WTC11 (cell line): ENCODE measurements at regions not wholly inside any gene's neighbourhood (a gene's known extent, or its start where the extent isn't known, plus 50 kb on each side); places are given as distances from the start of the nearest gene placed in this dataset.

Experiments
- ETV6 ChIP-seq: sonication (generic); formaldehyde crosslinking; IDR thresholded peaks from 2 replicates; pipeline ENCODE4 v1.8.1; 2022; ENCODE audit warnings: mild to moderate bottlenecking, missing genetic modification reagents
- NFYB ChIP-seq: sonication (generic); formaldehyde crosslinking; conservative IDR thresholded peaks from 2 replicates; pipeline ENCODE4 v1.8.0; 2022; ENCODE audit warnings: low read depth, missing genetic modification reagents
- TEAD4 ChIP-seq: sonication (generic); formaldehyde crosslinking; IDR thresholded peaks from 2 replicates; pipeline ENCODE4 v1.8.0; 2022; ENCODE audit warnings: mild to moderate bottlenecking, missing genetic modification reagents
- ZNF671 ChIP-seq: fragments of 250-450 bp; sonication (Bioruptor Pico); IDR thresholded peaks from 2 replicates; pipeline ENCODE4 v1.8.0; 2021; ENCODE audit warnings: mild to moderate bottlenecking
- TF ChIP-seq, protein P1 (sequence below): sonication (generic); formaldehyde crosslinking; IDR thresholded peaks from 2 replicates; pipeline ENCODE4 v1.8.1; 2022; ENCODE audit warnings: mild to moderate bottlenecking, missing genetic modification reagents, moderate library complexity, borderline replicate concordance
- TF ChIP-seq, protein P2 (sequence below): fragments of 200-600 bp; IDR thresholded peaks from 2 replicates; pipeline ENCODE4 v1.8.0; 2022; ENCODE audit warnings: antibody characterized with exemption
- TF ChIP-seq, protein P3 (sequence below): sonication (generic); formaldehyde crosslinking; IDR thresholded peaks from 2 replicates; pipeline ENCODE4 v1.8.1; 2023; ENCODE audit warnings: mild to moderate bottlenecking, missing genetic modification reagents, moderate library complexity
- TF ChIP-seq, protein P4 (sequence below): sonication (generic); formaldehyde crosslinking; IDR thresholded peaks from 2 replicates; pipeline ENCODE4 v1.8.1; 2023; ENCODE audit warnings: mild to moderate bottlenecking, missing genetic modification reagents, borderline replicate concordance

DNA sequence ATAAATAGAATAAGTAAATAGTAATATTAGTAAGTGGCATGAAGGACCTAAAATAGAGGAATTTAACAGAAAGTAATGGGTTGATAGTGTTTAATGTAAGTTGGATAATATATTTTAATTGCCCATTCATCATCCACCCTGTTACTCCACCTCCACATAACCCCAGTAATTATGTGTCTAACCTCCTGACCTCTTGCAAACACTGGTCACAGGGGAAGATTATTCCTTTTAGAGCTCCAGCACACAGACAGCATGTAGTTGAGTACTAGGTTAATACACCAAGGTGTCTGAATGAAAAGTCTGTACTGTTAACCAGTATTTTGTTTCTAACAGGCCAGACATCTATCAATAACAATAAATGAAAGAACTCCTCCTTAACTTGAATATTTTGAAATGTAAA is 92.4 kb upstream of the EYS start:
- TF ChIP-seq, protein P1, sequence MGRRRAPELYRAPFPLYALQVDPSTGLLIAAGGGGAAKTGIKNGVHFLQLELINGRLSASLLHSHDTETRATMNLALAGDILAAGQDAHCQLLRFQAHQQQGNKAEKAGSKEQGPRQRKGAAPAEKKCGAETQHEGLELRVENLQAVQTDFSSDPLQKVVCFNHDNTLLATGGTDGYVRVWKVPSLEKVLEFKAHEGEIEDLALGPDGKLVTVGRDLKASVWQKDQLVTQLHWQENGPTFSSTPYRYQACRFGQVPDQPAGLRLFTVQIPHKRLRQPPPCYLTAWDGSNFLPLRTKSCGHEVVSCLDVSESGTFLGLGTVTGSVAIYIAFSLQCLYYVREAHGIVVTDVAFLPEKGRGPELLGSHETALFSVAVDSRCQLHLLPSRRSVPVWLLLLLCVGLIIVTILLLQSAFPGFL = no peak
- TF ChIP-seq, protein P2, sequence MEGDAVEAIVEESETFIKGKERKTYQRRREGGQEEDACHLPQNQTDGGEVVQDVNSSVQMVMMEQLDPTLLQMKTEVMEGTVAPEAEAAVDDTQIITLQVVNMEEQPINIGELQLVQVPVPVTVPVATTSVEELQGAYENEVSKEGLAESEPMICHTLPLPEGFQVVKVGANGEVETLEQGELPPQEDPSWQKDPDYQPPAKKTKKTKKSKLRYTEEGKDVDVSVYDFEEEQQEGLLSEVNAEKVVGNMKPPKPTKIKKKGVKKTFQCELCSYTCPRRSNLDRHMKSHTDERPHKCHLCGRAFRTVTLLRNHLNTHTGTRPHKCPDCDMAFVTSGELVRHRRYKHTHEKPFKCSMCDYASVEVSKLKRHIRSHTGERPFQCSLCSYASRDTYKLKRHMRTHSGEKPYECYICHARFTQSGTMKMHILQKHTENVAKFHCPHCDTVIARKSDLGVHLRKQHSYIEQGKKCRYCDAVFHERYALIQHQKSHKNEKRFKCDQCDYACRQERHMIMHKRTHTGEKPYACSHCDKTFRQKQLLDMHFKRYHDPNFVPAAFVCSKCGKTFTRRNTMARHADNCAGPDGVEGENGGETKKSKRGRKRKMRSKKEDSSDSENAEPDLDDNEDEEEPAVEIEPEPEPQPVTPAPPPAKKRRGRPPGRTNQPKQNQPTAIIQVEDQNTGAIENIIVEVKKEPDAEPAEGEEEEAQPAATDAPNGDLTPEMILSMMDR = no peak
- no peak for TF ChIP-seq TEAD4
- no peak for TF ChIP-seq NFYB (CRISPR knock-in tag)
- no peak for TF ChIP-seq ZNF671
- TF ChIP-seq, protein P3, sequence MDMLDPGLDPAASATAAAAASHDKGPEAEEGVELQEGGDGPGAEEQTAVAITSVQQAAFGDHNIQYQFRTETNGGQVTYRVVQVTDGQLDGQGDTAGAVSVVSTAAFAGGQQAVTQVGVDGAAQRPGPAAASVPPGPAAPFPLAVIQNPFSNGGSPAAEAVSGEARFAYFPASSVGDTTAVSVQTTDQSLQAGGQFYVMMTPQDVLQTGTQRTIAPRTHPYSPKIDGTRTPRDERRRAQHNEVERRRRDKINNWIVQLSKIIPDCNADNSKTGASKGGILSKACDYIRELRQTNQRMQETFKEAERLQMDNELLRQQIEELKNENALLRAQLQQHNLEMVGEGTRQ (CRISPR knock-in tag) = no peak
- no peak for TF ChIP-seq ETV6 (CRISPR knock-in tag)
- TF ChIP-seq, protein P4, sequence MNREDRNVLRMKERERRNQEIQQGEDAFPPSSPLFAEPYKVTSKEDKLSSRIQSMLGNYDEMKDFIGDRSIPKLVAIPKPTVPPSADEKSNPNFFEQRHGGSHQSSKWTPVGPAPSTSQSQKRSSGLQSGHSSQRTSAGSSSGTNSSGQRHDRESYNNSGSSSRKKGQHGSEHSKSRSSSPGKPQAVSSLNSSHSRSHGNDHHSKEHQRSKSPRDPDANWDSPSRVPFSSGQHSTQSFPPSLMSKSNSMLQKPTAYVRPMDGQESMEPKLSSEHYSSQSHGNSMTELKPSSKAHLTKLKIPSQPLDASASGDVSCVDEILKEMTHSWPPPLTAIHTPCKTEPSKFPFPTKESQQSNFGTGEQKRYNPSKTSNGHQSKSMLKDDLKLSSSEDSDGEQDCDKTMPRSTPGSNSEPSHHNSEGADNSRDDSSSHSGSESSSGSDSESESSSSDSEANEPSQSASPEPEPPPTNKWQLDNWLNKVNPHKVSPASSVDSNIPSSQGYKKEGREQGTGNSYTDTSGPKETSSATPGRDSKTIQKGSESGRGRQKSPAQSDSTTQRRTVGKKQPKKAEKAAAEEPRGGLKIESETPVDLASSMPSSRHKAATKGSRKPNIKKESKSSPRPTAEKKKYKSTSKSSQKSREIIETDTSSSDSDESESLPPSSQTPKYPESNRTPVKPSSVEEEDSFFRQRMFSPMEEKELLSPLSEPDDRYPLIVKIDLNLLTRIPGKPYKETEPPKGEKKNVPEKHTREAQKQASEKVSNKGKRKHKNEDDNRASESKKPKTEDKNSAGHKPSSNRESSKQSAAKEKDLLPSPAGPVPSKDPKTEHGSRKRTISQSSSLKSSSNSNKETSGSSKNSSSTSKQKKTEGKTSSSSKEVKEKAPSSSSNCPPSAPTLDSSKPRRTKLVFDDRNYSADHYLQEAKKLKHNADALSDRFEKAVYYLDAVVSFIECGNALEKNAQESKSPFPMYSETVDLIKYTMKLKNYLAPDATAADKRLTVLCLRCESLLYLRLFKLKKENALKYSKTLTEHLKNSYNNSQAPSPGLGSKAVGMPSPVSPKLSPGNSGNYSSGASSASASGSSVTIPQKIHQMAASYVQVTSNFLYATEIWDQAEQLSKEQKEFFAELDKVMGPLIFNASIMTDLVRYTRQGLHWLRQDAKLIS = no peak
